ENCODE measurements at regions not wholly inside any gene's neighbourhood (a gene's known extent, or its start where the extent isn't known, plus 50 kb on each side); places are given as distances from the start of the nearest gene placed in this dataset.

- no peak overlapping the region for H3K27ac ChIP-seq
Measured at GRCh38 chr17:45664921-45665320, 119.2 kb upstream of the CRHR1 start.

GRCh38 chr17:45666046-45666600 lies 118.0 kb upstream of the CRHR1 start:
- H3K36me3 ChIP-seq: no peaks in the 10 kb centered on the region
- no peaks in the 10 kb centered on the region for H3K27me3 ChIP-seq
- DNase-seq (ENCODE audit: low read depth in 1 of 2, low spot score in 1 of 2): no peak
- no peak overlapping the region for H3K4me3 ChIP-seq
- no peaks in the 10 kb centered on the region for H3K9me3 ChIP-seq (ENCODE audit: low read depth)
- H3K4me1 ChIP-seq (ENCODE audit: low read depth): no peaks in the 10 kb centered on the region
- no peak for TF ChIP-seq CTCF (IDR thresholded peaks at IDR 0.05; ENCODE audit: low read depth, low read length)
- no peak overlapping the region for H3K27ac ChIP-seq

More at GRCh38 chr17:45664921-45665320, 119.2 kb upstream of the CRHR1 start:
- no peaks in the 10 kb centered on the region for H3K27me3 ChIP-seq
- TF ChIP-seq CTCF (IDR thresholded peaks at IDR 0.05; ENCODE audit: low read depth, low read length): no peak
- DNase-seq (ENCODE audit: low read depth in 1 of 2, low spot score in 1 of 2): no peak
- H3K9me3 ChIP-seq (ENCODE audit: low read depth): no peaks in the 10 kb centered on the region
- no peak overlapping the region for H3K4me3 ChIP-seq
- H3K36me3 ChIP-seq: no peaks in the 10 kb centered on the region
- H3K4me1 ChIP-seq (ENCODE audit: low read depth): no peaks in the 10 kb centered on the region

GRCh38 chr17:45666641-45667040 lies 117.5 kb upstream of the CRHR1 start:
- DNase-seq (ENCODE audit: low read depth in 1 of 2, low spot score in 1 of 2): no peak
- no peak for TF ChIP-seq CTCF (IDR thresholded peaks at IDR 0.05; ENCODE audit: low read depth, low read length)
- H3K27ac ChIP-seq: no peak overlapping the region
- H3K4me1 ChIP-seq (ENCODE audit: low read depth): no peaks in the 10 kb centered on the region
- no peaks in the 10 kb centered on the region for H3K9me3 ChIP-seq (ENCODE audit: low read depth)
- no peak overlapping the region for H3K4me3 ChIP-seq
- H3K27me3 ChIP-seq: no peaks in the 10 kb centered on the region
- H3K36me3 ChIP-seq: no peaks in the 10 kb centered on the region

GRCh38 chr17:45667591-45668171 lies 116.4 kb upstream of the CRHR1 start:
- no peak overlapping the region for H3K27ac ChIP-seq
- H3K27me3 ChIP-seq: no peaks in the 10 kb centered on the region
- no peaks in the 10 kb centered on the region for H3K4me1 ChIP-seq (ENCODE audit: low read depth)
- TF ChIP-seq CTCF (IDR thresholded peaks at IDR 0.05; ENCODE audit: low read depth, low read length): no peak
- H3K36me3 ChIP-seq: no peaks in the 10 kb centered on the region
- no peak for DNase-seq (ENCODE audit: low read depth in 1 of 2, low spot score in 1 of 2)
- H3K9me3 ChIP-seq (ENCODE audit: low read depth): no peaks in the 10 kb centered on the region
- H3K4me3 ChIP-seq: no peak overlapping the region

GRCh38 chr17:45668316-45668715 lies 115.8 kb upstream of the CRHR1 start:
- no peak overlapping the region for H3K27ac ChIP-seq
- no peaks in the 10 kb centered on the region for H3K4me1 ChIP-seq (ENCODE audit: low read depth)
- H3K36me3 ChIP-seq: no peaks in the 10 kb centered on the region
- H3K9me3 ChIP-seq (ENCODE audit: low read depth): no peaks in the 10 kb centered on the region
- TF ChIP-seq CTCF (IDR thresholded peaks at IDR 0.05; ENCODE audit: low read depth, low read length): no peak
- H3K27me3 ChIP-seq: no peaks in the 10 kb centered on the region
- no peak for DNase-seq (ENCODE audit: low read depth in 1 of 2, low spot score in 1 of 2)
- no peak overlapping the region for H3K4me3 ChIP-seq
